HPDE6-E6E7 (cell line): ENCODE measurements at regions not wholly inside any gene's neighbourhood (a gene's known extent, or its start where the extent isn't known, plus 50 kb on each side); places are given as distances from the start of the nearest gene placed in this dataset.

ENCODE experiments used
- DNase-seq: peaks from one replicate; pipeline ENCODE4 v3.0.0; 2011; ENCODE audit warnings: missing footprints; ENCODE audit errors: extremely low spot score

DNA sequence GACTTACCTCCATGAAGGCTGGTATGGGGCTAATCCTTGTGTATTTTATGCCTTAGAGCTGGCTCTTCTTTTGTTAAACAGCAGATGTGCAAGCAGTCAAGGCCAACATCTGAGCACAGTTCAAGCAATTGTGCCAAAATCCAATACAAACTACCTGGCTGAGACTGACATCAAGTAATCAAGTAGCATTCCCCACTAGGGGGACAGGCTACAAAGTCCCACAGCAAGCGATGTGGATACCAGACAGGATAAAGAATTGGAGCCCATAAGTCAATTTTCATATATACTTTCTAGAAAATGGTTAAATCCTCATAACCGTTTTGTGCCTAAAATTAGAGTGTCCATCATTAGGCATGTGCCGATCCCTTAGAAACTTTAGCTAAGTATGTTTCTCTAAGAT, 675.8 kb downstream of the DIAPH3 start:
- DNase-seq = no peak

DNA sequence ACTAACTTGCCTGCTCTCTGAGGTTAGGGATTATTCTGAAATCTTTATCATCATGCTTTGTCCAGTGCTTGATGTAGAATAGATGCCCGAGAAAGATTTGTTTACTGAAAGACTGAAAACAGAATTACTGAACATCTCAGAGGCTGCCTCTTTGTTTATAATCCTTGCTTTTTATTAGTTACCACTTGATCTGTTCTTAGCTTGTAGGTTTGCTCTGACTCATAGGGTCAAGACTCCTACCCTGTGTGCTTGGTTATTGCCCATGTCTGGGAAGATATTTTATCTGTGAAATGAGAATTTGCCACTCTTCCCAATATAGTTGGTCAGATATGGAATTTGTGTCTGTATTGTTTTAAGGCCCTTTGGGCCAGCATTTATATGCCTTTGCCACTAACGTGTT, 675.3 kb downstream of the DIAPH3 start:
- no peak for DNase-seq

DNA sequence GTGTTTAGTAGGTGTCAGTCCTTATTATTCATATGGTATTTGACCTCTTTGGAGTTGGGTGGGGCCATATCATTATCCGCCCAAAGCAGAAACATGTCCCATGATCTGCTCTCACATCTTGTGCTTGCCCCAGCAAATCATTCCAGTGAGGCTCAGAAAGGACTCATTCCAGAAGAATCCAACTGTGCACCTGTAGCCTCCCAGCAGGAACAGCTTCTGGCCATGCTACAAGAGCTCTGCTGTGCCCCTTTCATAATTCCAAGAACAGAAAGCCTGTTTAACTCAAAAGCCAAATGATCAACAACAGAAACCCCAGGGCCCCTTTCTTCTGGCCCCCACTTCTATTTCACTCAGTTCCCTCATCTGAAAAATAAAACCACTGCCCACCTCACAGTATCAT, 673.1 kb downstream of the DIAPH3 start:
- DNase-seq = no peak

DNA sequence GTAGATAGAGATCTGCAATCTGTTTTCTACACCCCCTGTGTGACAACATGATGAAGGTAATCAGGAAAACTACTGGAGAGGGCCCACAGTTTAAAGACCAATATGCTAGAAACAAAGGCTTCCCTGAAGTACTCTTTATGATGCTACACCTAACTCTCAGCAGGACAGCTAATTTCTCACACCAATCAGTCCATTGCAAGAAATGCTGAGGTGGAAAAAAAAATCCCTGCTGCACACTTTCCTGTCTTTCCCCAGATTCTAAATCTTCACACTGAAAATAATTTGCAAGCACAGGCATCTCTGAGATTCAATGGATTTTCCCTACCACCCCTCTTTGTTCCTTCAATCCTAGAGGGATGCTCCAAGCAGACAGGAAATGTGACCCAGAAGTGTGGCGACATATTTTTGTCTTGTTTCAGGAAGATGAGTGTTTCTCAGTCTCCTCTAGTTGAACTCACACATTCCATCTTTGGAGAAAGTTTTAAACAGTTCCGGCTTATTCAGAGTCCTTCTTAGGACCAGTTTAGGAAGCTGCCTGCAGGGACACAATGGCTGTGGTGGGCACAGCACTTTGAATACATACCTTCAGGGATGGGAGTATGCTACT, 671.6 kb downstream of the DIAPH3 start:
- DNase-seq = no peak

DNA sequence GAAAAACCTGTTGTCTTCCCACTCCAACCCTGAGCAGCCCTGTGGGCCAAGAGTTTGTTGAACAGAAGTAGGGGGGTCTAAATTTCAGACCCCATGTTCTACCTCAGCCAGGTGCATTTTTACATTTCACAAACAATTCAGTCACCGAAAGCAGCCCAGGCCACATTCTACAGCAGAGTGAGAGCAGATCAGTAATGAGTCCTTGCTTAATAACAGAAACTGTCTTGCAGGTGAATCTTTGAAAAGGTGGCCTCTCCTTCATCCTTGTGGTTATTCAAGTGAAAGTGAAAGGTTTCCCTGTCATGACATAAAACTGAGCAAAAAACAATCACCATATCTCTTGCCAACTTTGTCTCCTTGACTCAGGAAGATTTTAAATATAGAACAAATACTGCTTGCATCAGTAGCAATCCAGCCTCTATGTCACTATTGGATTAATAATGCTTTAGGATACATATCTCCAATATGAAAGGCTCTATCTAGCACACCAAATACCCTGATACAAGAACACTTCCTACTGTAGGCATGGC, 670.2 kb downstream of the DIAPH3 start:
- no peak for DNase-seq

DNA sequence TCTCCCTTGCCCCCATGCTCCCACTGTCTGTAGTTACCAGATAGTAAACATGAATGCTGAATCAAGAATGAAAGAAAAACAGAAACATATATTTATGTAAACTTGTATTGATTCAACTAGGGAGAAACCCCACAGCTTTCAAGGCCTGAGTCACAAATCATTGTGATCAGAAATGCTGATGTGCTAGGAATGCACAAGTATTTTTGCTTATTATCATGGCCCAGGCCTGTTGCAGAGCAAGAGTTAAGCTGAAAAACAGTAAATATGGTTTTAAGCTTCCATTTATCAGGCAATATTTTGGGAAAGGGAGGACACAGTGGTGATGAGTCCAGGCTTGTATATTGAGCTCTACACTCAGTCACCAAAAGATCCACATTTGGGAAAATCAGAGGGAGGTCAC, 669.6 kb downstream of the DIAPH3 start:
- no peak for DNase-seq

DNA sequence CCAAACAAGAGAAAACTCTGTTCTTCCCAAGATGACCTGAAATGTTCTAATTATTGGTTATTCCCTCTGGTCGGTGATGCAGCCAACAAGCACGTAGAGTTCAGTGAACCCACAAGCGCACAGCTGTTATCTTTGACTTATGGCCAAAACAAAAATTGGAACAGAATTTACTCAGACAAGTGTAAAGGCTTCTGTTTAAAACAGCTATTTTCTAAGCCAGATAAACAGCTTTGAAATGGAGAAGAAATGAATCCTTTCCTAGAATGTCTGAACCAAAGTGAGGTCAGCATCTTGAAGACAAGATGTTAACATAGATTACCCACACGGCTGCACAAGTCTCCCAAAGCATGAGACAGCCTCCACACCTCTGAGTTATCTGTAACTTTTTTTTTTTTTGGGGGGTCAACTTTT, 669.2 kb downstream of the DIAPH3 start:
- no peak for DNase-seq

DNA sequence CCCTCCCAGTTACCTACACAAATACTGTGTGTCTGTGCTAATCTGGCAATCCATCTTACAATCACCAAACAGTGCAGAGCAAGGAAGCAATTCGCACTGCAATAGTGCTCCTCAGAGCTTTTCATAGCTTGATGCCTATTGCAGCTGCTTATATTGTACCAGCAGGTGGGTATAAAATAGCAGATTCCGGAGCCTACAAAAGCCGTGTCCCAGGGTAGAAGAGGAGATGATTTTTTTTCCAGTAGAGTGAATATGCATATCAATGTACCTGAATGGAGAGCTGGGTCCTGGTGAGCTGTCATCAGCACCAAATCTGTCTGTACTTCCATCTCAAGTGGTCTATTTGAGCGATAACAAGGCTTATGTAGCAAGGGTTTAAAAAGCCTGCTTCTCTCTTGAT, 668.4 kb downstream of the DIAPH3 start:
- DNase-seq = no peak

DNA sequence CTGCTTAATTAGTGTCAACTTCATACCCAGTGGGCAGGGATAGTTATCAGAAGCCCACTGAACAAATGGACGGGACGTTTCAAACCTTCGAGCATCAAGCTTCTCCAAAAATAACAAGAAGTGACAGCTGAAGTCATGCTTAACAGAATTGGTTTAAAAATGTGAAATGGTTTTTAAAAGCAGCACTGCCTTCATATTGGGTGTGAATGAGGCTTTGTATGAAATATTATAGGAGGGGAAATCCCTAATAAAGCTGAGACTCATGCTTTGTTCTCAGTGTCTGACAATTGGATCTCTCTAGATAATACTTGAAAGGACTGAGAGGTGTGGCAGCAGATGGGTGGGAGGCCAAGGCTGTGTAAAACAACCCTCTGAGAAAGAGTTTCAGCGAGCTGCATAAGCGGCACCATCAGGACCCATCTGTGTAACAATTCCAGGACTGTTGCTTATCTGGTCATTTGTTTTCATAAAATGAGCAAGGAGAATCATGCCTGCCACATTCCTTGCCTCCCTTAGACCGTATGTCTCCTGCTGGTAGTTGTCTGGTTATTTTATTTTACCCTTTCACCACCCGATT, 667.7 kb downstream of the DIAPH3 start:
- no peak for DNase-seq

DNA sequence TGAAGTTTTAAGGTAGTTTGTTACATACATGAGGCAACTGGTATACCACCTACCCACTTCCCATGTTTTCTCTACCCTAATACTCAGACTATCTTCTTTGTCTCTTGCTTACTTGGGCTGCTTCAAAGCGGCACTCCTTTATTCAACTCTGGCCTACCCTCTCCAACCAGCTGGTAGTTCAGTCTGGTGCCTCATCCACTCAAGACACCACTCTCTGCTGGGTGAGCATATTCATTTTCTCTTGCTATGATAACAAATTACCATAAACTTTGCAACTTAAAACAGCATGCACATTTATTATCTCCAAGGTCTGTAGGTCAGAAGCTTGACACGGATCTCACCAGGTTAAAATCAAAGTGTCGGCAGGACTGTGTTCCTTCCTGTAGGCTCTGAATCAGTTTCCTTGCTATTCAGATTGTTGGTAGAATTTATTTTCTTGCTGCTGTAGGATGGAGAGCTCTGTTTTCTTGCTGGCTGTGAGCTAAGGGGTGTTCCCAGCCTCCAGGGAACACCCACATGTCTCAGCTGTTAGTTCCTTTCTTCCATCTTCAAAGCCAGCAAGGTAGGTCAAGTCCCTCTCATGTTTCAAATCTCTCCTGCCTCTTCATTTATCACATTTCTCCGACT, 666.0 kb downstream of the DIAPH3 start:
- DNase-seq = no peak

DNA sequence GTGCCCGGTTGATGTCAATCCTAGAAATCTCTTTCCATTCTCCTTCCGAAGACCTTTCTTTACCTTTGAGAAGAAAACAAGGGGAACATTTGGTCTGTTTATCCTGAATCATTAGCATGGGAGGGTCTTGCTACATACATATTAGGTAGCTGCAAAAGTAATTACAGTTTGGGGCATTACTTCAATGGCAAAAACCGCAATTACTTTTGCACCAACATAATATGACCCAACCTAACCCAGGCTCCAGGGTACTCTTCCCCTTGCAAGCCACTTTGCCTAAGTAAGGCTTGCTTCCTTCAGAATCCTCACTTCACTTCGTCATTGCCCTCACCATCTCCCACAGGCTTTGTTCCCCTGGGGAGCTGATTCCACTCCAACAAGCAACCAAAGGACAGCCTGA, 662.7 kb downstream of the DIAPH3 start:
- DNase-seq = no peak

DNA sequence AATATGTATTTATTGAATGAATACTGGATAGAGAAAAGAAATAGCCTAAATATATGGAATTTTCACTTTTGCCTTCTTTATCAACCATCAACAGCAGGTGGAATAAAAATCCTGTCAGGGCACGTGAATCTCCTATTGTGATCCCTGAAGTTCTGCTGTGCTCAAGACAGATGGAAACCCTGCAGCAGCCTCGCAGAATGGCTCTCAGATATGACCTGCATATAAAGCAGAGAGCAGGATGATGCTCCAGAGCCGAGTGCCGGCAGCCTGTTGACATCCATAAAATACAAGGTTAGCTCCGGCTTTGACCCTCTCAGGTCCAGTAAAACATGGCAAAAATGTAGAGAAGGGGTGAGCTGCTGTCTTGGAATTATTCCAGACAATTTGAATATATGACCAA, 659.3 kb downstream of the DIAPH3 start:
- no peak for DNase-seq

DNA sequence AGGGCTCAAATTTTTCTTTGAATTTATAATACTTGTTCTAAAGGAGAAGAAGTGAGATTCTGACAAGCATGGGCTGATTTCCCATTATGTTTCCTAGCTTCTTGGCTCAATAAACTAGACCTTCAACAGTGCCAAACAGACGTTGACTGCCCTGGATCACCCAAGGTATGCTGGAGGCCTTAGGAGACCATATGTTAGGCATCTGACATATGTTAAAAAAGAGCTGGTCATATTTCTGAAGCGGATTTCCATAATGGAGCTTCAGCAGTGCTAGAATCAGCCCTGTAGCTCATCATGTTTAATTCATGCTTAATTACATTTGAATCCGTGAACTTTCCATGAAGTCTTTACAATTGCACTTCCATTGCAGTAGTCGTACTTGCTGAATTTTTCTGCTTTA, 653.3 kb downstream of the DIAPH3 start:
- DNase-seq = no peak

DNA sequence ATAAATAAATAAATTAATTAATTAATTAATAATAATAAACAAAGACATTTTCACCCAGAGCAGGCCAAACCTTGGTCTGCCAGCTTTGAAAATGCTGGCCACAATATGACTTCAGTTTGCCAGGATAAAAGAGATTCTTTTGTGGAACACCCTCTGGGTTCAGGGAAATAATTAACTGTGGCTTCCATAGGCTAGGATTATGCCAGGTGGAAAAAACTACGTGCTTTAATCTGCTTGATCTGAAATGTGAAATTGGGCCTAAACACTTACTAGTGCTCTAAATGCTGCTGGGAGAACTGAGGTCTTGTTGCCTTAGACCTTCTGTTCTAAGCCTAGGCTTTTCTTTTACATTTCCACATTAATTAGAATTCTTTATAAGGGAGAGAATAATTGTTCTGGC, 650.0 kb downstream of the DIAPH3 start:
- DNase-seq = no peak

DNA sequence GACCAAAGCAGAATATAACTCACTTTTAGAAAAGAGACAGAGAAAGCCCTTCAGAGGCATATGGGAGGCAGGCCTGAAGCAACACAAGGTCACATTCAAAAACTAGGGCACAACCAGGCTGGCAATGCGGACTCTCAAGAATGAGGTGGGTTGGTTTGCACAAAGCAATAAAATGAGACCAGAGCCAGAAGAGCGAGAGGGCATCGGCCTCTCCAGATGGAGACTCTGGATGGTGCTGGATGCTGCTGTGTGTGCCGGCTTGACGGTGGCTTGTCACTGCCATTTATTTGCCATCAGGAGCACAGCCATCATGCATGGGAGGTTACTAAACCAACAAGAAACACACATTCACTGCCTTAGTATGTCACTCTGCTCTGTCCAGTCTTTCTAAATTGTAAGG, 649.4 kb downstream of the DIAPH3 start:
- DNase-seq = no peak

DNA sequence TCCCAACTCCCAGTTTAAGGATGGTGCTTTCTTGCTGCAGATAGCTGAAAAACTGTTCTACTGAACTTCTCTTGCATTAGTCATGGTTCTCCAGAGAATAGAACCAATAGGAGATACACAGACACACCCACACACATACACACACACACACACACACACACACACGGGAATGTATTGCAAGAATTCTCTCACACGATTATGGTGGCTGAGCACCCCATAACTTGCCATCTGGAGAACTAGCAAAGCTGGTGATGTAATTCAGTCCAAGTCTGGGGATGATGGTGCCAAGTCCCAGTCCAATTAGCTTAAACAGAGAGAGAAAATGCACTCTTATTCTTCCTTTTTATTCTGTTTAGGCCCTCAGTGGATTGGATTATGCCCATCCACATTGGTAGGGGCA, 643.9 kb downstream of the DIAPH3 start:
- no peak for DNase-seq

DNA sequence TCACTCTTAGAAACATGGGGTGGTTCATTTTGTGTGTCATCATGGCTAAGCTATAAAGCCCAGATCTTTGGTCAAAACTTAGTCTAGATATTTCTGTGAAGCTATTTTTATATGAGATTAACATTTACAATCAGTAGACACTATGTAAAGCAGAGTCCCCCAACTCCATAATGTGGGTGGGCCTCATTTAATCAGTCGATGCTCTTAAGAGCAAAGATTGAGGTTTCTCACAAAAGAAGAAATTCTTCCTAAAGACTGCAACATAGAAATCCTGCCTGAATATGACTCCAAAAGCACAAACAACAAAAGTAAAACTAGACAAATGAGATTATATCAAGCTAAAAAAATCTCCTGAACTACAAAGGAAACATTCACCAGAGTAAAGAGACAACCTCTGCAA, 642.2 kb downstream of the DIAPH3 start:
- no peak for DNase-seq

DNA sequence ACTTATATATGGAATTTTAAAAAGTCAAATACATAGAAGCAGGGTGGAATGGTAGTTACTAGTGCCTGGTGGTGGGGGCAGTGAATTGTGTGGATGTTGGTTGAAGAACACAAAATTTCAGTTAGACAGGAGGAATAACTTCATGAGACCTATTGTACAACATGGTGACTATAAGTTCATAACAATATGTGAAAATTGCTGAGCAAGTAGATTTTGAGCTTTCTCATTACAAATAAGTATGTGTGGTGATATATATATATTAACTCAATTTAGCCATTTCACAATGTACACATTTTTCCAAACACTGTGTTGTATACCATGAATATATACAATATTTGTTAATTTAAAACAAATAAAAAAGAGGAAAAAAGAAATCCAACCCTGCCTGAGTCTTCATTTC, 641.1 kb downstream of the DIAPH3 start:
- no peak for DNase-seq

DNA sequence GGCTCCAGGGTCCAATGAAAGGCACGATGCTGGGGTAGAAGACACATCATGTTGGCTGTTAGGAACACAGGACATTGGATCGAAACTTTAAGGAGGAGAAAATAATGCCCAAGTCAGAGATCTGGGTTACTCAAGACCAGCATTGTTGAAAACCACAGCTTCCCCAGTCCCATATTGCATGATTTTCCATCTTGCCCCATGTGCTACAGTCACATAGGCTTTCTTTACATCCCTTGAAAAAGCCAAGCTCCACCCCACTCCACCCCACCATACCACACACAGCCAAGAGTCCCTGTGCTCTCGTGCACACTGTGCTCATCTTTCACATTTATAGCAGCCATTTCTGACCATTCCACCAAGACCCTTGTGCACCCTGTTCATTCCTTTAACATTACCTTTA, 636.2 kb downstream of the DIAPH3 start:
- no peak for DNase-seq

DNA sequence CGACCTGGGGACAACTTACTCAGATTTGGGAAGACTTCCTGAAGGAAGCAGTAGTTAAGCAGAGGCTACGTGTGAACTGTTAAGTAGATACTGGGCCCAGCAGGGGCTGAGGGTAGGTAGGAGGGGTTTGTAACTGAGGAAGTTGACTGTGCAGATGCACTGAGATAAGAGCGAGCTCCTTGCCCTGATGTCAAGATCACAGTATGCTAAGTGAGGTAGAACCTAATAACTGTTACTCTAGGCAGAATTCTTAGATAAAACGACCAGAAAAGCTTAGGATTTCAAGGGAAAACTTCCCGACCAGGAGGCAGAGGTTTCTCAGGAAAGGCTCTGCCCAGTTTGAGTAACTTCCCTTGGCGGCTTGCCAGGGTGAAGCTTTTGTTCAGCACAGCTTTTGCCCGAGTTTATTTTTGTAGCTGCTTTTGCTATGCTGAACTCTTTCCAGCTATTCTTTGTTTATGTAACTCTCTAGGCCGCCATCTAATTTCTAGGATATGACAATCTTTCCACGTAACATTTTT, 632.1 kb downstream of the DIAPH3 start:
- no peak for DNase-seq

DNA sequence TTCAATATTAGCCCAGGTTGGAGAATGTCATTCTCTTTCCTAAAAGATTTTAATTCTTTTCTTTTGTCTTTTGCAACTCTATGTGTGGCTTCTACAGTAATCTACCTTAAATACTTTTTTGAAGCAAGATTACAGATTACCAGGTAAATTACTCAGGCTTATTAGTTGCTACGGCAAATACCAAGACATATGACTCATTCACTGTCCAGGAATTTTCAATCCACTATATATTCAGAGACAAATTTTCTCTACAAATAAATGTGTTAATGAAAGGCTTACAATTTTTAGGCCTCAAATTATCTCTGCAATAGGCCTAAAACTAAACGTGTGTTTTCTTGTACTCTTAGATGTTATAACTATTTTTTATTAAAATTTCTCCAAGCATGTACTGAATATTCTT, 631.3 kb downstream of the DIAPH3 start:
- no peak for DNase-seq

DNA sequence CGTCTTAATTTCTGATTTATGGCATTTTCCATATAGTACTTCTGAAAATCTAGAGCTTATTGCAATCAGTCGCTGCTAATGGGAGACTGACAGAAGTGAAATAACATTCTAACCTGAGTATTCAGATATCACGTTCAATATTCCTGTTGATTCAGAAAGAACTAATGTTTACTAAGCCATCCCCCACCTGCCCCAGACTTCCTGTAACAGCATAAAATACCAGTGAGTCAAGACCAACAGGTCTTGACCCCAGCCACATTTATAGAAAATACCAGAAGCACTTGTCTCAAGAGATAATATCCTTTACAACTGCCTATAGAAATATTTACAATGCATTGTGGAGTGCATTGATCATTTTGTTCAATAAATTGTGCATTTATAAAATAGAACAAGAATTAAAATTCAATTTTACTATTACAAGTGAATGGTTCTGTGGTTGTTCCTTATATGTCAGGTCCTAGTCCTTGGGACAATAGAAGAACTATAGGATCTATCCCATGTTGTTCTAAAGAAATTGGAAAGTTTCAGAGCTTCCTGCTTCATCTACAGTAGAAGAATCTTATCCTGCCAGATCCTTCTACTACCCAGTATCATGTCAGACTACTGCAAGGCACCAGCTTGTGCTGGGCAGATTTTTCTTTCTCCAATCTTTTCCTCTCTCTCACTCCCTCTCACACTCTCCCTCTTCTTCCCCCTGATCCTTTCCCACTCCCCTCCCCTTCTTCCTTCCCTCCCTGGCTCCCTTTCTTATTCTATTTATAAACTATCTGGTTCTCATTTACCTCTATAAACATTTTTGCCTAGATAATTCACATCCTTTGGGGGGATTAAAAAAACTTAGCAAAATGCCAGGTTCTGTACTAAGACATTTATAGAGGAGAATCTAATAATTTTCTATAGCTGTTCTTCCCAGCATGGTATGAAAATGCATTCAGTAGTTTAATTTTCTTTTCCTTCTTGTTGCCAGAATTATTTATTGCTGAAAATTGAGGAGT, 629.9 kb downstream of the DIAPH3 start:
- peak; percentile 39 for DNase-seq
